ENCODE measurements at regions not wholly inside any gene's neighbourhood (a gene's known extent, or its start where the extent isn't known, plus 50 kb on each side); places are given as distances from the start of the nearest gene placed in this dataset.

DNA sequence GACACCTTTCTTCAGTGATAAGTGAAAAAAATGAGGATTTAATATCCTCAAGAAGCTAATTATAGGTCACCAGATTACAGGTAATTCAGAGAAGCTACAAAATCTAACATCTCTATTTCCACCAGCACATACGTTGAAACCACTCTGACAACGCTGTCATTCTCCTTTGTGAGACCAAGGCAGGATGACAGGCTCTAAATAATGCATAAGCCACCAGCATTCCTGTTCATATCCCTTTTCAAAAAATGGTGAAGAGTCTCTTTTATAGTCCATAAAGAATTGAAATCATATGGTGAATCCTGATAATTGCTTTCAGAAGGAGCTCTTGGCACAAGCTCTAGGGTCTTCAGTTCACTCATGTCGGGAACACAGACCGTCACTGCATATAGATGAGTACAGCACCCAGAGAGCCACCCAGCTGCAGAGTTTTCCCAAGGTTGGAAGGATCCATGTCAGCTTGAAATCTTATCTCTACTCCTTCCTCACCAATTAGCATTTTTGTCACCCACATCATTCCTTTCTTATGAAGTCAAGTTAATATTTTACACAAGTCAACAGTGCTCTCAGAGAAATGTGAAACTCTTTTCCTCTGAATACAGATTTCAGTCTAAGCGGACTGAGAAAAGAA, 431.4 kb downstream of the TBC1D4 start (continued):
- TF ChIP-seq, protein P1, sequence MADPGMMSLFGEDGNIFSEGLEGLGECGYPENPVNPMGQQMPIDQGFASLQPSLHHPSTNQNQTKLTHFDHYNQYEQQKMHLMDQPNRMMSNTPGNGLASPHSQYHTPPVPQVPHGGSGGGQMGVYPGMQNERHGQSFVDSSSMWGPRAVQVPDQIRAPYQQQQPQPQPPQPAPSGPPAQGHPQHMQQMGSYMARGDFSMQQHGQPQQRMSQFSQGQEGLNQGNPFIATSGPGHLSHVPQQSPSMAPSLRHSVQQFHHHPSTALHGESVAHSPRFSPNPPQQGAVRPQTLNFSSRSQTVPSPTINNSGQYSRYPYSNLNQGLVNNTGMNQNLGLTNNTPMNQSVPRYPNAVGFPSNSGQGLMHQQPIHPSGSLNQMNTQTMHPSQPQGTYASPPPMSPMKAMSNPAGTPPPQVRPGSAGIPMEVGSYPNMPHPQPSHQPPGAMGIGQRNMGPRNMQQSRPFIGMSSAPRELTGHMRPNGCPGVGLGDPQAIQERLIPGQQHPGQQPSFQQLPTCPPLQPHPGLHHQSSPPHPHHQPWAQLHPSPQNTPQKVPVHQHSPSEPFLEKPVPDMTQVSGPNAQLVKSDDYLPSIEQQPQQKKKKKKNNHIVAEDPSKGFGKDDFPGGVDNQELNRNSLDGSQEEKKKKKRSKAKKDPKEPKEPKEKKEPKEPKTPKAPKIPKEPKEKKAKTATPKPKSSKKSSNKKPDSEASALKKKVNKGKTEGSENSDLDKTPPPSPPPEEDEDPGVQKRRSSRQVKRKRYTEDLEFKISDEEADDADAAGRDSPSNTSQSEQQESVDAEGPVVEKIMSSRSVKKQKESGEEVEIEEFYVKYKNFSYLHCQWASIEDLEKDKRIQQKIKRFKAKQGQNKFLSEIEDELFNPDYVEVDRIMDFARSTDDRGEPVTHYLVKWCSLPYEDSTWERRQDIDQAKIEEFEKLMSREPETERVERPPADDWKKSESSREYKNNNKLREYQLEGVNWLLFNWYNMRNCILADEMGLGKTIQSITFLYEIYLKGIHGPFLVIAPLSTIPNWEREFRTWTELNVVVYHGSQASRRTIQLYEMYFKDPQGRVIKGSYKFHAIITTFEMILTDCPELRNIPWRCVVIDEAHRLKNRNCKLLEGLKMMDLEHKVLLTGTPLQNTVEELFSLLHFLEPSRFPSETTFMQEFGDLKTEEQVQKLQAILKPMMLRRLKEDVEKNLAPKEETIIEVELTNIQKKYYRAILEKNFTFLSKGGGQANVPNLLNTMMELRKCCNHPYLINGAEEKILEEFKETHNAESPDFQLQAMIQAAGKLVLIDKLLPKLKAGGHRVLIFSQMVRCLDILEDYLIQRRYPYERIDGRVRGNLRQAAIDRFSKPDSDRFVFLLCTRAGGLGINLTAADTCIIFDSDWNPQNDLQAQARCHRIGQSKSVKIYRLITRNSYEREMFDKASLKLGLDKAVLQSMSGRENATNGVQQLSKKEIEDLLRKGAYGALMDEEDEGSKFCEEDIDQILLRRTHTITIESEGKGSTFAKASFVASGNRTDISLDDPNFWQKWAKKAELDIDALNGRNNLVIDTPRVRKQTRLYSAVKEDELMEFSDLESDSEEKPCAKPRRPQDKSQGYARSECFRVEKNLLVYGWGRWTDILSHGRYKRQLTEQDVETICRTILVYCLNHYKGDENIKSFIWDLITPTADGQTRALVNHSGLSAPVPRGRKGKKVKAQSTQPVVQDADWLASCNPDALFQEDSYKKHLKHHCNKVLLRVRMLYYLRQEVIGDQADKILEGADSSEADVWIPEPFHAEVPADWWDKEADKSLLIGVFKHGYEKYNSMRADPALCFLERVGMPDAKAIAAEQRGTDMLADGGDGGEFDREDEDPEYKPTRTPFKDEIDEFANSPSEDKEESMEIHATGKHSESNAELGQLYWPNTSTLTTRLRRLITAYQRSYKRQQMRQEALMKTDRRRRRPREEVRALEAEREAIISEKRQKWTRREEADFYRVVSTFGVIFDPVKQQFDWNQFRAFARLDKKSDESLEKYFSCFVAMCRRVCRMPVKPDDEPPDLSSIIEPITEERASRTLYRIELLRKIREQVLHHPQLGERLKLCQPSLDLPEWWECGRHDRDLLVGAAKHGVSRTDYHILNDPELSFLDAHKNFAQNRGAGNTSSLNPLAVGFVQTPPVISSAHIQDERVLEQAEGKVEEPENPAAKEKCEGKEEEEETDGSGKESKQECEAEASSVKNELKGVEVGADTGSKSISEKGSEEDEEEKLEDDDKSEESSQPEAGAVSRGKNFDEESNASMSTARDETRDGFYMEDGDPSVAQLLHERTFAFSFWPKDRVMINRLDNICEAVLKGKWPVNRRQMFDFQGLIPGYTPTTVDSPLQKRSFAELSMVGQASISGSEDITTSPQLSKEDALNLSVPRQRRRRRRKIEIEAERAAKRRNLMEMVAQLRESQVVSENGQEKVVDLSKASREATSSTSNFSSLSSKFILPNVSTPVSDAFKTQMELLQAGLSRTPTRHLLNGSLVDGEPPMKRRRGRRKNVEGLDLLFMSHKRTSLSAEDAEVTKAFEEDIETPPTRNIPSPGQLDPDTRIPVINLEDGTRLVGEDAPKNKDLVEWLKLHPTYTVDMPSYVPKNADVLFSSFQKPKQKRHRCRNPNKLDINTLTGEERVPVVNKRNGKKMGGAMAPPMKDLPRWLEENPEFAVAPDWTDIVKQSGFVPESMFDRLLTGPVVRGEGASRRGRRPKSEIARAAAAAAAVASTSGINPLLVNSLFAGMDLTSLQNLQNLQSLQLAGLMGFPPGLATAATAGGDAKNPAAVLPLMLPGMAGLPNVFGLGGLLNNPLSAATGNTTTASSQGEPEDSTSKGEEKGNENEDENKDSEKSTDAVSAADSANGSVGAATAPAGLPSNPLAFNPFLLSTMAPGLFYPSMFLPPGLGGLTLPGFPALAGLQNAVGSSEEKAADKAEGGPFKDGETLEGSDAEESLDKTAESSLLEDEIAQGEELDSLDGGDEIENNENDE (IDR thresholded peaks at IDR 0.05; ENCODE audit: insufficient replicate concordance, low read length) = no peak
- no peak for TF ChIP-seq NANOG (IDR thresholded peaks at IDR 0.05; ENCODE audit: insufficient read depth, low read depth, low read length, poor library complexity, severe bottlenecking)
- TF ChIP-seq, protein P2, sequence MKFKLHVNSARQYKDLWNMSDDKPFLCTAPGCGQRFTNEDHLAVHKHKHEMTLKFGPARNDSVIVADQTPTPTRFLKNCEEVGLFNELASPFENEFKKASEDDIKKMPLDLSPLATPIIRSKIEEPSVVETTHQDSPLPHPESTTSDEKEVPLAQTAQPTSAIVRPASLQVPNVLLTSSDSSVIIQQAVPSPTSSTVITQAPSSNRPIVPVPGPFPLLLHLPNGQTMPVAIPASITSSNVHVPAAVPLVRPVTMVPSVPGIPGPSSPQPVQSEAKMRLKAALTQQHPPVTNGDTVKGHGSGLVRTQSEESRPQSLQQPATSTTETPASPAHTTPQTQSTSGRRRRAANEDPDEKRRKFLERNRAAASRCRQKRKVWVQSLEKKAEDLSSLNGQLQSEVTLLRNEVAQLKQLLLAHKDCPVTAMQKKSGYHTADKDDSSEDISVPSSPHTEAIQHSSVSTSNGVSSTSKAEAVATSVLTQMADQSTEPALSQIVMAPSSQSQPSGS (IDR thresholded peaks at IDR 0.05; ENCODE audit: low read length) = no peak
